Posterior vena cava (tissue), 2 donors: ENCODE measurements at regions not wholly inside any gene's neighbourhood (a gene's known extent, or its start where the extent isn't known, plus 50 kb on each side); places are given as distances from the start of the nearest gene placed in this dataset.
"Not testable (repeated sequence)": the region's sequence is repeated elsewhere in the genome, so short reads cannot be mapped to it uniquely, and the experiment has no call there.

ENCODE experiments used
- DNase-seq: peaks from one replicate; pipeline ENCODE4 v3.0.0-alpha.2; 2020; ENCODE audit warnings: low spot score
- intact Hi-C, 2 donors: fragments of 100-400 bp; cut with DNase I; formaldehyde crosslinking; loops; one replicate each; pipeline versions ENCODE4 v1.14.1 to v1.14.2; 2022 to 2023
- donor health status: DM: yes; HTN: yes; CAD: no.
- donor health status: DM: yes; HTN: yes; CAD: no.

DNA sequence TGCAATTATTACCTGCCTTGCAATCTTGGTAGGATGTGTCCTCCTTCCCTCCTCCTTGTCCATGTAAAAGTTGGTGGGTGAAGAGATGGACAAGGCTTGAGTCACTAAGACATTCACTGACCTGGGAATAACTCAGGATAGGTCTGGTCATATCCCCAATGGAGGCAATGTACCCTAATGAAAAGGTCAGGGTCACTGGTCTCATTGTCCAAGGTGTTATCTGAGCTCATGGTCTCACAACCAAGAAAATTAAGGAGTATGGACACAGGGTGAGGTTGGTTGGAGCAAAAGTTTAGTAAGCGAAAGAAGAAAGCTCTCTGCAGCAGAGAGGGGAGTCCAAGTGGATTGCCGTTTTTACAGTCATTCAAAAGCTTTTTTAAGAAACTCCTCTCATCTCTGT lies 179.0 kb downstream of the SNRPN start:
- intact Hi-C loops = no loop called here

GRCh38 chr15:25134546-25134945 lies 179.8 kb downstream of the SNRPN start:
- intact Hi-C loops = no loop called here
- no peak for DNase-seq

More for the DNA sequence above, 179.0 kb downstream of the SNRPN start:
- no peak for DNase-seq

DNA sequence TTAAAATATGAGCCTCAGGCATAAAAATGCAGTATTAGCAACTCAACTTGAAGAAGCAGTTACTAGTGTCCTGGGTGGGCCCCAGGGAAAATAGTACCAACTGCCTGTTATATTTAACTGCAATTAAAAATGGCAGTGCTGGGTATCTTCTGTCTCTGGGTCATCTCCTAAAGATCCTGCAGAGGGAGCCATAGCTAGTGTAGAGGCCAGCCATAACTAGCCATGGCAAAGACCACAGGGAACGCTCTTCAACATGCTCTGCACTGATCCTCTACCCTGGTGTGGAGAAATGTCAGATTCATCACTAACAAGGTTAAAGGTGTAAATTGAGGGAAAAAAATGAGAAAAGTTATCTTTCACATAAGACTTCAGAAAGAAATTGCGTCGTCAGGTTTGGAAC lies 181.3 kb downstream of the SNRPN start:
- intact Hi-C loops = no loop called here
- DNase-seq = no peak

DNA sequence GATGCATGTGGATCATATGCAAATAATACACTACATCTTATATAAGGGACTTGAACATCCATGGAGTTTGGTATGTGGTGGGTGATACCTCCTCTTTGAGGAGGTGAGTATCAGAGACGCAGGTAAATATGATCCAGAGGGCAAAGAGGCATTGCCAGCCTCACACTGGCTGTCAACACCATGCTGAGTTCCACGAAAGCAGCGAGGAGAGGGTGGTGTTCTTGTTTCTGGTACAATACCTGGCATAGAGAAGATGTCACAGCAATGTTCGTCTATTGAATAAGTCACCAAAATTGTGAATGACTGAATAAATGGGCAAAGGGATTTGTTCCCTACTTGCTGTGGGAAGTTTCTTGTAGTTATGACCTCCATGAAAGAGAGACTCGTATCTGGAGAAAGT lies 182.2 kb downstream of the SNRPN start:
- no peak for DNase-seq
- intact Hi-C loops = no loop called here

DNA sequence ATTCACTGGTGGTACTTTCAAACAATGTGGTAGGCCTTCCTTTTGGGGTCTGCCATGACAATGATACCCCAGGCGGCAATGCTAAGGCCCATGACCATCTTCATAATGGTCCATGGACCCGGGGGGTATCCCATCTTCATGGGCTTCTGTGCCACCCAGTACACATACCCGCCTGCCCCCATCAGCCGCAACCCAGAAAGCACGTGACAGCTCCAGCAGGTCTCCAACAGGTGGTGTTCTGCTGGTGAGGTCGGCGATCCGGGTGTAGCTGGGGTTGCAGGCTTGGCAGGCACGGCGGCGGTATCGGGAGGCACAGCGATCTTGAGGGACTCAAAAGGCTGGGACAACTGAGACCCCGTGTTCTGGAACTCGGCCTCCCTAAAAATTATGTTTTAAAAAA lies 214.5 kb downstream of the SNRPN start:
- intact Hi-C loops = no loop called here
- peak; percentile 59 for DNase-seq

DNA sequence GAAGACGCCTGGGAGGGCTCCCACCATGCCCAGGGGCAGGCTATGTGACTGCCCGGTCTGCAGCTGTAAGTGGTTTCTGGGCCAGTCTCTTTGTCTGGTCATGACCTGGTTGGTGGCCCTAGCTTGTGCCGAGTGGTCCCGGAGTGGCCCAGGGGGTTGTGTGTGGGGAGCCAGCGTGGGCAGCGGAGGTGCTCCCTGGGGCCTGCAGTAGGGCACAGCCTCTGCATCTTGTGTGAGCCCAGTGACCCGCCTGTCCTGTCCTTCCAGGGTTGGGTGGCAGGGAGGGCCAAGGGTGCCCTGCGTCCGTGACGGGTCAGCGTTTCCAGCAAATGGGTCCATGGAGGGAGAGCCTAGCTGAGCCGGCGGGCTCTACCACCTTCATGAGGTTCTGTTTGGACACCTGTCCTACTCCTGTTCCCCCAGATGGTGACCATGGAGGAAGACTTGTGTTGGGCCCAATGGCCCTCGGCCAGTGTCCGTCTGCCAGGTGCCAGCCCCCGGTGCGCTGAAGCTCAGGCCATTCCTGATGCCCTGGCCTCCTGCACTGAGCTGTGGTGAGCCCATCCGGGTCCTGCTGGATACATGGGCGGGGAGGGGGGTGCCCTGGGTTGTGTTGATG lies 215.4 kb downstream of the SNRPN start:
- DNase-seq = peak; percentile 70
- intact Hi-C loops = loop anchor here in 1 of 2 donors (5.0 kb wide), 1 partner anchor 1363 kb away; no protein-coding TSS in a partner anchor

DNA sequence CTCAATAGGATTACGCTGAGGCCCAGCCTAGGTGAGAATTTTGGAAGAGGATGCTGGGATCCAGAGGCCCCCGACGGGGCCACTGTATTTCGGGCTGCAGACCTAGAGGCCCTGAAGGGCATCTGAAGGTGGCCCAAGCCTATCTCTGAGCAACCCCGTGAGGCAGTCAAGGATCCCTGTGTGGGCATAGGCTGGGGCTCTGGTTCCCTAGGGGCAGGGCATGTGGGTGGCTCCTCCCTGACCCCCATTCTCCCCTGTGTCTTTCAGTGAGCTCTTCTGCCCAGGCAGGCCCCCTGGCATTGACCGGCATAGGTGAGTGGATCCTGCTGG lies 216.0 kb downstream of the SNRPN start:
- DNase-seq = peak; percentile 67
- intact Hi-C loops = loop anchor here in 1 of 2 donors (5.0 kb wide), 1 partner anchor 1363 kb away; no protein-coding TSS in a partner anchor

DNA sequence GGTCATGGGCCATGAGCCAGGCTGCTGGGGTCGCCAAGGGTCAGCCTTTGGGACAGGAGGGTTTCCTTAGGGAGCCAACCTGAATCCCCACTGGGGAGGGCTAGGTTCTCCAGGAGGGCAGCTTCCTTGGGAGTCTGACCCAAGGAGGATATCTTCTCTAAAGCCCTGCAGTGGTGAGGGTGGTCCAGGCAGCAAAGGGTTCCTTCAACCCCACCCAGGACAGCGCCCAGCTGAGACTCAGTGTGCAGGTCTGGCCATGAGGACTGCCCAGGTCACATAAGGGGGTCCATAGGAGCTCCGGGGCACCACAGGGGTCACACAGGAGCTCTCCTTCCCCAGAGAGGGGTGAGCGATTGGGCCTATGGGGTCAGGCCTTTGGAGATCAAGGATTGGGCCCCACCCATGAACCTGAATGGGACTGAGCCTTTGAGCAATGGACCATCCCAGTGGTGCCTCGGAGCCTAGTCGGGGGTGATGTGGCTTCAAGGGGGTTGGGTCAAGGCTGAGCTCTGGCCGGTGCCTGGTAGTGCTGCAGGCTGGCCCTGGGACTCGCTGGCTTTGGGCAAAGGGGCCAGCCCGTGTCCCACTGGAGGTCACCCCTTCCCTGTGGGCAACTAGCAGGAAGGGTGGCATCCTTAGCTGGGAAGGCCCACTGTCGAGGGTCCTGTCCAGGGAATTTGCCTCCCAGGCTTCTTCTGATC lies 216.5 kb downstream of the SNRPN start:
- peak; percentile 54 for DNase-seq
- intact Hi-C loops = loop anchor here in 1 of 2 donors (5.0 kb wide), 1 partner anchor 1364 kb away; no protein-coding TSS in a partner anchor

DNA sequence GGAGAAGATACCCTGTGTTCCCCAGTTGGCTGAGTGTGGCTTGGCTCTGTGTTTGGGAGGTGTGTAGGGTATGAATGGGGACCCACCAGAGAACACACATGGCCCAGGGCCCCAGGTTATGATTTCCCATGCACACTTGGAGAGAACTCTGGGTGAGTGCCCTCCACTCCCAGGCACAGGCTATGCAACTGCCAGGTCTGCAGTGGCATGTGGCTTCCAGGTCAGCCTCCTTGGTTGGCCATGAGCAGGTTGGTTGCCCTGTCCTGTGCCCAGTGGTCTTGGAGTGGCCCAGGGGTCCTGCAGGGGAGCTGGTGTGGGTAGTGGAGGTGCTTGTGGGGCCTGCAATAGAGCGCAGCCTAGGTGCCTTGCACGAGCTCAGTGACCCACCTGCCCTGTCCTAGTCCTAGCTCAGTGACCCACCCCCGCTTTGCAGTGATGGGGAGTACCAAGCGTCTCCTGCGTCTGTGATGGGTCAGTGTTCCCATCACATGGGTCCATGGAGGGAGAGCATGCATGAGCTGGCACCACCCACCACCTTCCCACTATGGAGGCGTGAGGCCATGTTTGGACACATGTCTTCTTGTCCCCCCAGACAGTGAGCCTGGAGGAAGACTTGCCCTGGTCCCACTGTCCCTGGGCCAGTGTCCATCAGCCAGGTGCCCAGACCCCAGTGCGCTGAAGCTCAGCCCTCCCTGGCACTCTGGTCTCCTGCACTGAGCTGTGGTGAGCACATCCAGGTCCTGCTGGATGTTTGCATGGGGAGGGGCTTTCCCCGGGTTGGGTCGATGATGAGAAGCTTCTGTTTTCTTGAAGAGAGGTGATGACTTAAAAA lies 217.3 kb downstream of the SNRPN start:
- intact Hi-C loops = loop anchor here in 1 of 2 donors (5.0 kb wide), 1 partner anchor 1365 kb away; no protein-coding TSS in a partner anchor
- DNase-seq = peak; percentile 56

GRCh38 chr15:25172691-25173090 lies 217.9 kb downstream of the SNRPN start:
- no peak for DNase-seq
- intact Hi-C loops = loop anchor here in 1 of 2 donors (5.0 kb wide), 1 partner anchor 1365 kb away; no protein-coding TSS in a partner anchor

DNA sequence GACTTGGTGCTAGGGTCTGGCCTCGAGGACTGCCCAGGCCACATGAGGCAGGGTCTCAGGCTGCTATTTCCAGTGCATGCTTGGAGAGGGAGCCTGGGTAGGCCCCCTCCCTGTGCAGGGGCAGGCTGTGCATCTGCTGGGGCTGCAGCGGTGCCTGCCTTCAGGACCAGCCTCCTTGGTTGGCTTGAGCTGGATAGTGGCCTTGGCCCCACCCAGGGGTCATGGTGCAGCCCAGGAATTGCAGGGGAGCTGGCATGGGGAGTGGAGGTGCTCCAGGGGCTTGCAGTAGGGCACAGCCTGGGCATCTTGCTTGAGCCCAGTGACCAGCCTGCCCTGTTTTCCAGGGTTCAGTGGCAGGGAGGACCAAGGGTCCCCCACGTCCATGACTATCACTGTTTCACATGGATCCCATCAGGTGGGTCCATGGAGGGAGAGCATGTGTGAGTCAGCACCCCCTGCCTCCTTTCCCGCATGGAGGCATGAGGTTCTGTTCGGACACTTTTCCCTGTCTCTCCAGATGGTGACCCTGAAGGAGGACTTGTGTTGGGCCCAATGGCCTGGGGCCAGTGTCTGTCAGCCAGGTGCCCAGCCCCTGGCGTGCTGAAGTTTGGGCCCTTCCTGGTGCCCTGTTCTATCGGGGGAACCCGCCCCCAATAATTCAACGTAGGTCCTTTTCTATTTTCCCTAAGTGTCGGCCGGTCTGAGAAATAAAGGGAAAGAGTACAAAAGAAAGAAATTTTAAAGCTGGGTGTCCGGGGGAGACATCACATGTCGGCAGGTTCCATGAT lies 218.6 kb downstream of the SNRPN start:
- DNase-seq = no peak

DNA sequence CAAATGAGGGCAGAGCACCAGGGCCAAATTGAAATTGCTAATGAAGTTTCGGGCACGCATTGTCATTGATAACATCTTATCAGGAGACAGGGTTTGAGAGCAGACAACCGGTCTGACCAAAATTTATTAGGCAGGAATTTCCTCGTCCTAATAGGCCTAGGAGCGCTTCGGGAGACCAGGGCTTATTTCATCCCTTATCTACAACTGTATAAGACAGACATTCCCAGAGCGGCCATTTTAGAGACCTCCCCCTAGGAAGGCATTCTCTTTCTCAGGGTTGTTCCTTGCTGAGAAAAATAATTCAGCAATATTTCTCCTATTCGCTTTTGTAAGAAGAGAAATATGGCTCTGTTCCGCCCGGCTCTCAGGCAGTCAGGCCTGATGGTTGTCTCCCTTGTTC lies 219.4 kb downstream of the SNRPN start:
- intact Hi-C loops = loop anchor here in 1 of 2 donors (5.0 kb wide), 1 partner anchor 1367 kb away; no protein-coding TSS in a partner anchor
- not testable (repeated sequence) for DNase-seq

More for the DNA sequence above, 218.6 kb downstream of the SNRPN start:
- intact Hi-C loops = loop anchor here in 1 of 2 donors (5.0 kb wide), 1 partner anchor 1366 kb away; no protein-coding TSS in a partner anchor

DNA sequence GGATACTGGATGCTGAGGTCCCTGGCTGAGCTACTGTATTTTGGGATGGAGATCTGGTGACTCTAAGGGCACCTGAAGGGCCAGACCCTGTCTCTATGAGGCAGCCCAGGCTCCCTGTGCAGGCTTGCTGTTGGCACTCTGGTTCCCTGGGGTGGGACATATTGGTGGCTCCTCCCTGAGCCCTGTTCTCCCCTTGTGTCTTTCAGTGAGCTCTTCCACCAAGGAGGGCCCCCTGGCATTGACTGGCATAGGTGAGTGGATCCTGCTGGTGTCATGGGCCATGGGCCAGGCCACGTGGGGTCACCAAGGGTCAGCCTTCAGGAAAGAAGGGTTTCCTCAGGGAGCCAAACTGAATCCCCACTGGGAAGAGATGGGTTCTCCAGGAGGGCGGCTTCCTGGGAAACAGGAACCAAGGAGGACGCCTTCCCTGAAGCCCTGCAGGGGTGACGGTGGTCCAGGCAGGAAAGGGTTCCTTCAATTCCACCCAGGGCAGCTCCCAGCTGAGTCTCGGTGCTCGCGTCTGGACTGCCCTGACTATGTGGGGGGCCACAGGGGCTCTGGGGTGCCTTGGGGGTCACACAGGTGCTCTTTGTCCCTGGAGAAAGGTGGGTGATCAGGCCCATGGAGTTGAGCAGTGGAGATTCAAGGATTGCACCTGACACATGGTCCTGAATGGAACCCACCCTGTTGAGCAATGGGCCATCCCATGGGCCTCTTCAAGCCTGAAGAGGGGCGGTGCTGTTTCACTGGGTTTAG lies 220.4 kb downstream of the SNRPN start:
- intact Hi-C loops = no loop called here
- DNase-seq = peak; percentile 66

DNA sequence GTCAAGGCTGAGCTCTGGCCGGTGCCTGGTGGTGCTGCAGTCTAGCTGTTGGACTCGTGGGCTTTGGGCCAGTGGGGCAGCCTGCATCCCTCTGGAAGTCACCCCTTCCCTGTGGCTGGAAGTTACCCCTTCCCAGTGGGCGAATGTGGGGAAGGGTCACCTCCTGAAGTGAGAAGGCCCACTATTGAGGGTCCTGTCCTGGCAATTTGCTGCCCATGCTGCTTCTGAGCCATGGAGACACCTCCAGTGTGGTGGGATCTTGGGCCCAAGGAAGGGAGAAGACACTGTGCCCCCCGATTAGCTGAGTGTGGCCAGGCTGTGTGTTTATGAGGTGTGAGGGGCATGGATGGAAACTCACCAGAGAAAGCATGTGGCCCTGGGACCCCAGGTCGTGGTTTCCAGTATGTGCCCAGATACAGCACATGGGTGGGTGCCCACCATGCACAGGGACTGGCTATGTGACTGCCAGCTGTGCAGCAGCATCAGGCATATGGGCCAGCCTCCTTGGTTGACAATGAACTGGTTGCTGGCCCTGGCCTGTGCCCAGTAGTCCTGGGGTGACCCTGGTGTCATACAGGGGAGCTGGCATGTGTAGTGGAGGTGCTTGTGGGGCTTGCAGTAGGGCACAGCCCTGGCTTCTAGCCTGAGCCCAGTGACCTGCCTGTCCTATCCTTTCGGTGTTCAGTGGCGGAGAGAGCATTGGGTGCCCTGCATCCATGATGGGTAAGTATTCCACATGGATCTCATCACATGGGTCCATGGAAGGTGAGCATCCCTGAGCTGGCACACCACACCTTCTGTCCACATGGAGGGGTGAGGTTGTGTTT lies 221.2 kb downstream of the SNRPN start:
- intact Hi-C loops = no loop called here
- peak; percentile 62 for DNase-seq

DNA sequence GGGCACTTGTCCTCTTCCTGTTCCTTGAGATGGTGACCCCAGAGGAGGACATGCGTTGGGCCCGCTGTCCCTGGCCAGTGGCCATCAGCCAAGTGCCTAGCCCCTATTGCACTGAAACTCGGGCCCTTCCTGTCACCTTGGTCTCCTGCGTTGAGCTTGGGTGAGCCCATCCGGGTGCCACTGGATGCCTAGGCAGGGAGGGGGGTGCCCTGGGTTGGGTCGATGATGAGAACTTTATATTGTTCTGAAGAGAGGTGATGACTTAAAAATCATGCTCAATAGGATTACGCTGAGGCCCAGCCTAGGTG lies 221.8 kb downstream of the SNRPN start:
- intact Hi-C loops = no loop called here
- peak; percentile 55 for DNase-seq

GRCh38 chr15:25176991-25177954 lies 222.5 kb downstream of the SNRPN start:
- peak; percentile 70 for DNase-seq
- intact Hi-C loops = no loop called here
